Sciatic nerve (tissue), 2 donors: ENCODE measurements at regions not wholly inside any gene's neighbourhood (a gene's known extent, or its start where the extent isn't known, plus 50 kb on each side); places are given as distances from the start of the nearest gene placed in this dataset.
"Not testable (repeated sequence)": the region's sequence is repeated elsewhere in the genome, so short reads cannot be mapped to it uniquely, and the experiment has no call there.

Source experiments
- ATAC-seq: fragments of 200-7000 bp; cut with Tn5 transposase; one replicate; pipeline ENCODE4 v1.9.1; 2020; ENCODE audit warnings: mild to moderate bottlenecking, moderate library complexity
- DNase-seq: peaks from one replicate; pipeline ENCODE4 v3.0.0-alpha.2; 2020; ENCODE audit warnings: low spot score
- intact Hi-C: fragments of 100-400 bp; cut with DNase I; formaldehyde crosslinking; loops from one replicate; pipeline ENCODE4 v1.14.2; 2022
- donor health status: DM: no; HTN: no; CAD: no.
- donor health status: DM: no; HTN: no; CAD: no.

DNA sequence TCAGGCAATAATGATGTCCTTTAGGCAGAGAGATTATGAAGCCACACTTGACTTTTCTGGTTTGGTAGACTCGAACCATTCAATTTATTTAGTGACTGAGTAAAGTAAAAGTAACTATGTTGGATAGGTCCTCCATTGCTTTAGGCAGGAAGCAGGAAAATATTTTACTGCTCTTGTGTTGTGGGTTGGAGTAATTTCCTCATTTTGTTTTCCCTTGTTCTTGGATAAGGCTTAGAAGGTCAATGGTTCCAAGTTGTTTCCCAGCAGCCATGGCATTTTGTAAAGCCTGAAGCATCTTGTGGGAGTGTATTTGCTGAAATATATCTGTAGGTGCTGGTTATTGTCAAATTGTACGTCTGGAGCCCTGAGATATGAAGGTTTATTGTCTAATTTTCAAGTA, 161.2 kb upstream of the SLC38A2 start:
- intact Hi-C loops = no loop called here
- no peak for DNase-seq
- ATAC-seq = no peak

DNA sequence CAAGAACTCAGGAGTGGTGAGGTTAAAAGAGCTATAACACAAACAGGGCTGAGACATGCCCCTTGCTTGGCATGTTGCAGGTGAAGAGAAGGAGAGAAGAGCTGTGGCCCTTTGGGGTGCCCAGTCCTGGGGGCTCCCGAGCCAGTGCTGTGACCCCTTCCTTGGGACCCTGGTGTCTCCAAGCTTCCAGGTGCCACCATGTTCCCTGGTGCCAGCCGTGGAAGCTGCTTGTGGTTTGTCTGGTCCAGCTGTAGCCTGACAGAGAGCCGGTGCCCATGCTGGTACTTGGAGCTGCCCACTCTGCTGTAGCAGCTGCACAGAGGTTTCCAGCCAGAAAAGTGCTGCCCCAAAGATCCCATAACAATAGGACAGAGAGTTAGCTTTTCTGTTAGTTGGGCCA, 159.2 kb upstream of the SLC38A2 start:
- no peak for ATAC-seq
- intact Hi-C loops = no loop called here

GRCh38 chr12:46531059-46531785, 158.6 kb upstream of the SLC38A2 start:
- intact Hi-C loops = no loop called here
- DNase-seq = no peak
- ATAC-seq = no peak

More for the DNA sequence above, 159.2 kb upstream of the SLC38A2 start:
- DNase-seq = no peak

- DNase-seq = no peak
- ATAC-seq = peak; percentile 24
- intact Hi-C loops = no loop called here
Measured at GRCh38 chr12:46530373-46531056, 157.9 kb upstream of the SLC38A2 start.

GRCh38 chr12:46526233-46526632, 153.7 kb upstream of the SLC38A2 start:
- no peak for DNase-seq
- ATAC-seq = no peak
- intact Hi-C loops = no loop called here

DNA sequence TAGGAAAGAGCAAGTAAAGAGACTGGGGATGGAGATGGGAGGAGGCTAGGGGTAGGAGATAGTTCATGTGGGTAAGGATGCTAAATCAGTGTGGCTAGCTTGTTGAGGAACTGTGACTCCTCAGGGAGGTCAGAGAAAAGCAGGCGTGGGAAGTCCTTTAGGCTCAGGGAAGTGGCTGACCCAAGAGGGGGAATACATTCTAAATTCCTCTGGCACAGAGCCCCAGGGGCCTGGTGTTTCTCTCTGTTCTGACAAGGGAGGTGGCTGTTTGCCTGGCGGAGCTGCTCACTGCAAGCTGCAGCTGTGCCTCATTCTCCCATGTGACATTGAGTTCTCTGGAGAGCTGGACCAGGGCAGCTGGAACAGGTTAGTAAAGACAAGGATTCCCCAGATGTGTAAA, 152.2 kb upstream of the SLC38A2 start:
- ATAC-seq = peak; percentile 81
- intact Hi-C loops = no loop called here
- no peak for DNase-seq

DNA sequence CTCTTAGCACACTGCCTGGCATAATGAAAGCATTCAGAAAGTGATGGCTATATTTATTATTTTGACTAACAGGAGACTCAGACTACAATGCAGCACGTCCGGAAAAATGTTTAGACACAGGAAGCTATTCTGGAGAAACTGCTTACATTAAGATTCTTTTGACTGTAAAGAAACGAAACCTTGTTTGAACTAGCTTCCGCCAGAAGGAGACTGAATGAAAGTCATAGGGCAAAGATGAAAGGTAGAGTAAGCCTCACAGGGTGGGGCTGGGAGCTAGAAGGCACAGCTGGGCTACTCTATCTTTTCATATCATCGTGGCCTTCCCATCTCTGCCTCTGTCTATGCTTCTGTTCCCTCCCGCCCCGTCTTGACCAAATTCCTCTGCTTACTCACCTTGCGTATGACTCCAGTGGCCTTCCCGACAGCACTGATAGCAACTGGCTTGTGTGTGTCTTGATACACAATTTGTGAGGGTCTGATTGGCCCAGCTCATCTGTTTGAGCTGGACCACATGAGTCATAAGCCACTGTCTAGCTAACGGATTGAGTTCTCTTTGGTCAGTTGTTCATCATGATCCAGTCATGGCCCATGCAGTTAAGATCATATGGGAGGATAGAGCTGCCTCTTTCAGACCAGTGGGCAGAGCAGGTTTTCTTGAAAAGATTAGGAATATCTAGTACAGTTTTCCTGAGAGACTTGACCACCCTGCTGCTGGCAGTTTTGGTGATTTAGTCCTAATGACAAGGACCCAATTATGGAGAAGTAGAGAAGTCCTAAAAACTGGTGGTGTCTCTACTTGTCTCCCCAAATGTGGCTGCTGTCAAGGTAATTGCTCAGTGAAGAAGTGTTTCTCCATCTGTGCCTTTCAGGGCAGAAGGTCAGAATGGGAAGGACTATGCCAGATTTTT, 151.5 kb upstream of the SLC38A2 start:
- DNase-seq (no peak), ATAC-seq (no peak)
- intact Hi-C loops = no loop called here

DNA sequence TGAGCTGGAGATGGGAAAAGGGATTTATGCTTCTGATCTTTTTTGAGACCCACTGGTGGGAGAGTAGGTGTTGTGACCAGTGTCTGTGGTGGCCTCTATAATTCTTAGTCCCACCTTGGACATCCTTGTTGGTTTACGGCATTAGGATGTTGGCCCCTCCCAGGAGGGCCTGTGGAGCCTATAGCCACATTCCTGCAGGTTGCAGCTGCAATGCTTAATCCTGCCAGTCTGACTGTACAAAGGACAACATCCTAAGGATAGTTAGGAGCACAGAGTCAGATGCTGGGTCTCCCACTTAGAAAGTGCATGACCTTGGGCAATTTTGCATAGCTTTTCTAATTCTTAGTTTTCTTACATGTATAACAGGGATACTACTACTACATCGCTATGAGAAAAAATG, 150.9 kb upstream of the SLC38A2 start:
- DNase-seq = no peak
- intact Hi-C loops = no loop called here

GRCh38 chr12:46522071-46522470, 149.5 kb upstream of the SLC38A2 start:
- ATAC-seq = no peak
- intact Hi-C loops = no loop called here
- DNase-seq = no peak

More for the DNA sequence above, 150.9 kb upstream of the SLC38A2 start:
- no peak for ATAC-seq

- no peak for ATAC-seq
- DNase-seq = no peak
- intact Hi-C loops = no loop called here
Measured at GRCh38 chr12:46521145-46521544, 148.6 kb upstream of the SLC38A2 start.

DNA sequence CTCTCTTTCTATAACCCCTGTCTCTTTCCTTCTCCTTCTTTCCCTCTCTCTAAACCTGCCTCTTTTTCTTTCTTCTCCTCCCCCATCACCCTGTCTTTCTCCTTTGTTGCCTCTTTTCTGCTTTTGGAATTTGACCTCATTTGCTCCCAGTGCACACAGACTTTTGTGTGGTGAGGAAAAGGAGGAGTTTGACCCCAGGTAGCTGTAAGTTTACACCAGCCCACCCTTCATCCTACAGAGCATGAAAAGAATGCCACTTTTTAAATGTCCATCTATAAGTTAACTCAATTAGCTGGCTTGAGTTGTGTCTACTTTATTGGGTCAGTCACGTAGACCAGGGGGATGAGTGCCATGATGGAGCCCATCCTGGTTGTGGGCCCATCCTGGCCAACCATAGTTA, 146.8 kb upstream of the SLC38A2 start:
- ATAC-seq (no peak), DNase-seq (no peak)
- intact Hi-C loops = no loop called here

DNA sequence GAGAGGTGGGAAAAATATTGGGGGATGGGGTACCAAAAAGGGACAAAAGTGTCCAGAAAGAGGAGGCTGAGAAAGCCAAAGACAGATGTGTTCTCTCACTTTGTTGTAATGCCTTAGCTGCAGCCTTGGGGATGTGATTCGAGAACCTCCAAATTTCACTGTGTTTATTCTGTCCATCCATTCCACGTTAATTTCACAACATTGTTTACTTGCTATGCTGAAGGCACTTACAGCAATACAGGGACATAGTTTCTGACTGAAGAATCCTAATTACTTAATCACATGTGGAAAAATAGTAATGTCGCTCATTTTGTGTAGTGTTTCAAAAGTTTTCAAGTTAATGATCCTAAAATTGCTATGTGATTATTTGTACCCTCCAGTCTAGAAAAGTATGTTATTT, 146.2 kb upstream of the SLC38A2 start:
- DNase-seq (no peak), ATAC-seq (no peak)
- intact Hi-C loops = no loop called here

DNA sequence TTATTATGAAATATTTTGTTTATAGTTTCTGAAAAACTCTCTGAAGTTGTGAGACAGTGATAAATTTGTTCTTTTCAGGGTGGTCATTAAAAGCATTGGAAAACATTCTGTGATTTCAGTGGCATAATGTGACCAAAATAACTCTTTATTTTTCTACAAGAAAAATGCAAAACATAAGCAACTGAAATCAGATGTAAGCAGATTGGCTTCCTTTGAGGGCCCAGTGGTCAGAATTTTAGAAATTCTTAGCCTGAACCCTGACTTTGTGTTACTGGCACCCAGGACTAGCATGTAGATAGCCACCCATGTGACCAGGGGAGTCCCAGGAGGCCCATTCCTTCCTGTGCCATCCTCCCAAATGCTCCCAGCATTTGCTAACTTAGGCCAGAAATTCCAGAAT, 145.6 kb upstream of the SLC38A2 start:
- peak; percentile 57 for ATAC-seq
- intact Hi-C loops = no loop called here
- DNase-seq = no peak

- ATAC-seq (no peak), DNase-seq (no peak)
- intact Hi-C loops = no loop called here
Measured at GRCh38 chr12:46517579-46517962, 145.0 kb upstream of the SLC38A2 start.

GRCh38 chr12:46516933-46517578, 144.5 kb upstream of the SLC38A2 start:
- no peak for ATAC-seq
- intact Hi-C loops = no loop called here
- no peak for DNase-seq

- intact Hi-C loops = no loop called here
- DNase-seq (no peak), ATAC-seq (no peak)
Measured at GRCh38 chr12:46516238-46516932, 143.8 kb upstream of the SLC38A2 start.

- intact Hi-C loops = no loop called here
- DNase-seq (no peak), ATAC-seq (no peak)
Measured at GRCh38 chr12:46515829-46516228, 143.3 kb upstream of the SLC38A2 start.

- intact Hi-C loops = no loop called here
- ATAC-seq = no peak
- DNase-seq = no peak
Measured at GRCh38 chr12:46514886-46515285, 142.3 kb upstream of the SLC38A2 start.

- ATAC-seq, DNase-seq, intact Hi-C loops: not testable (repeated sequence)
Measured at GRCh38 chr12:46510257-46510656, 137.7 kb upstream of the SLC38A2 start.
